Body of pancreas (tissue), 4 donors: ENCODE measurements at regions not wholly inside any gene's neighbourhood (a gene's known extent, or its start where the extent isn't known, plus 50 kb on each side); places are given as distances from the start of the nearest gene placed in this dataset.
"Not testable (repeated sequence)": the region's sequence is repeated elsewhere in the genome, so short reads cannot be mapped to it uniquely, and the experiment has no call there.

Source experiments
- ATAC-seq: fragments of 150-250 bp; one replicate; pipeline ENCODE4 v1.9.1; 2016
- DNase-seq, 4 donors: peaks; one replicate each; pipeline ENCODE4 v3.0.0-alpha.2; 2019
- H3K27ac ChIP-seq, 4 donors: fragments of 200-600 bp; sonication (generic); 1 replicate in 3 of 4; 2 replicates in 1 of 4; pipeline versions ENCODE4 v1.5.1 to v1.6.1; 2016 to 2019; ENCODE audit warnings: mild to moderate bottlenecking in 1 of 4, mixed read lengths in 1 of 4, moderate library complexity in 1 of 4
- H3K27me3 ChIP-seq, 2 donors: fragments of 200-600 bp; sonication (generic); one replicate each; pipeline ENCODE4 v1.6.0; 2016; ENCODE audit warnings: mild to moderate bottlenecking in 1 of 2
- H3K36me3 ChIP-seq, 2 donors: fragments of 200-600 bp; sonication (generic); replicated peaks in 1 of 2; 2 replicates each; pipeline ENCODE4 v1.5.1; 2016; ENCODE audit warnings: low read depth in 2 of 2; ENCODE audit not compliant: insufficient read depth in 1 of 2
- H3K4me1 ChIP-seq: fragments of 200-600 bp; sonication (generic); one replicate; pipeline ENCODE4 v1.6.0; 2016
- H3K4me3 ChIP-seq, 2 donors: fragments of 200-600 bp; sonication (generic); 1 replicate in 1 of 2; 2 replicates in 1 of 2; pipeline ENCODE4 v1.5.1; 2016 to 2019
- H3K9me3 ChIP-seq, 3 donors: fragments of 200-600 bp; sonication (generic); 1 replicate in 2 of 3; 2 replicates in 1 of 3; pipeline ENCODE4 v1.5.1; 2016
- WGBS, 2 donors: methylation state at CpG; one replicate each; pipeline ENCODE4 v1.1.5; 2017; 5-methylcytosine and 5-hydroxymethylcytosine counted together
- intact Hi-C: fragments of 100-400 bp; cut with DNase I; formaldehyde crosslinking; loops from one replicate; pipeline ENCODE4 v1.15.1; 2023

GRCh38 chrY:21979106-21979505 lies 61.3 kb upstream of the RBMY1E start:
- no CpG with 5 or more reads among the region's 4 CpGs for WGBS, 2 donors
- DNase-seq, H3K4me3 ChIP-seq: not testable (repeated sequence)

GRCh38 chrY:21978204-21978603 lies 60.4 kb upstream of the RBMY1E start:
- H3K27ac ChIP-seq, DNase-seq, H3K36me3 ChIP-seq, intact Hi-C loops, H3K27me3 ChIP-seq, ATAC-seq, H3K9me3 ChIP-seq, H3K4me1 ChIP-seq, H3K4me3 ChIP-seq: not testable (repeated sequence)
- no CpG with 5 or more reads among the region's 2 CpGs for WGBS, 2 donors

More at GRCh38 chrY:21979106-21979505, 61.3 kb upstream of the RBMY1E start:
- H3K36me3 ChIP-seq, intact Hi-C loops, ATAC-seq, H3K9me3 ChIP-seq, H3K27ac ChIP-seq, H3K27me3 ChIP-seq, H3K4me1 ChIP-seq: not testable (repeated sequence)
